ENCODE measurements at regions not wholly inside any gene's neighbourhood (a gene's known extent, or its start where the extent isn't known, plus 50 kb on each side); places are given as distances from the start of the nearest gene placed in this dataset.

GRCh38 chr3:102974333-102974732 is 539.5 kb downstream of the ZPLD1 start (continued):
- TF ChIP-seq SIX5 (IDR thresholded peaks at IDR 0.05; ENCODE audit: low read depth, low read length) = no peak
- no peak for TF ChIP-seq EGR1 (IDR thresholded peaks at IDR 0.05; ENCODE audit: borderline replicate concordance, low read depth, low read length)

GRCh38 chr3:102979191-102979590 is 544.4 kb downstream of the ZPLD1 start:
- no peak overlapping the region for H2BK15ac ChIP-seq (ENCODE audit: low read length)
- no peaks in the 10 kb centered on the region for H3K79me1 ChIP-seq (ENCODE audit: low read depth, low read length)
- no peak overlapping the region for H4K5ac ChIP-seq (ENCODE audit: insufficient read length, low read depth, low read length)
- H4K91ac ChIP-seq (replicated peaks; ENCODE audit: insufficient read length, low read length) = no peak overlapping the region
- no peak for DNase-seq (ENCODE audit: low read depth in 1 of 2, low spot score in 2 of 2)
- H4K20me1 ChIP-seq (replicated peaks in 1 of 2; ENCODE audit: control insufficient read depth in 1 of 2, insufficient read depth in 2 of 2, low read length in 2 of 2) = no peaks in the 10 kb centered on the region
- no peak overlapping the region for H3K4me2 ChIP-seq (ENCODE audit: insufficient read depth in 1 of 2, low read depth in 2 of 2, low read length in 2 of 2)
- FAIRE-seq = no peak
- H3K27me3 ChIP-seq (replicated peaks in 1 of 4; ENCODE audit: control insufficient read depth in 3 of 4, extremely low read depth in 1 of 4, insufficient read depth in 3 of 4, low read length in 3 of 4) = no peaks in the 10 kb centered on the region
- no peak overlapping the region for H2BK120ac ChIP-seq (replicated peaks; ENCODE audit: low read depth, low read length)
- H3K4ac ChIP-seq (replicated peaks; ENCODE audit: insufficient read length, low read depth, low read length) = no peak overlapping the region
- no peak overlapping the region for H2BK12ac ChIP-seq (ENCODE audit: low read depth, low read length)
- no peaks in the 10 kb centered on the region for H3K79me2 ChIP-seq (ENCODE audit: control insufficient read depth in 1 of 2, insufficient read depth in 2 of 2, low read length in 2 of 2)
- no peaks in the 10 kb centered on the region for H3K4me1 ChIP-seq (replicated peaks in 1 of 4; ENCODE audit: control insufficient read depth in 3 of 4, insufficient read depth in 4 of 4, low read length in 3 of 4)
- H2BK20ac ChIP-seq (ENCODE audit: low read length) = no peak overlapping the region
- H2AFZ ChIP-seq (ENCODE audit: low read length) = no peak overlapping the region
- no peak overlapping the region for H3K27ac ChIP-seq (ENCODE audit: low read depth, low read length)
- H3K23ac ChIP-seq (ENCODE audit: insufficient read length) = no peak overlapping the region
- H3K56ac ChIP-seq (replicated peaks; ENCODE audit: insufficient read length, low read depth, low read length) = no peak overlapping the region
- no peak overlapping the region for H3K9ac ChIP-seq (replicated peaks in 1 of 4; ENCODE audit: extremely low read depth in 1 of 4, low read depth in 3 of 4, low read length in 3 of 4)
- CTCF ChIA-PET (ENCODE audit: partially characterized antibody) = interaction anchor here (0.6 kb wide), 1 partner anchor 20 kb away, joined by 3 read pairs; no protein-coding TSS in a partner anchor
- no peaks in the 10 kb centered on the region for H3K36me3 ChIP-seq (ENCODE audit: control insufficient read depth in 2 of 4, insufficient read depth in 4 of 4, low read length in 3 of 4)
- H4K8ac ChIP-seq (ENCODE audit: extremely low read depth, insufficient read depth, low read length) = no peak overlapping the region
- H2AK5ac ChIP-seq (ENCODE audit: low read depth, low read length) = no peak overlapping the region
- POLR2A ChIA-PET (ENCODE audit: partially characterized antibody) = no interaction called here
- H2BK5ac ChIP-seq (ENCODE audit: low read depth, low read length) = no peak overlapping the region
- H3K14ac ChIP-seq (ENCODE audit: insufficient read length) = no peak overlapping the region
- no peak overlapping the region for H3K4me3 ChIP-seq (ENCODE audit: extremely low read depth in 1 of 4, insufficient read depth in 2 of 4, low read depth in 3 of 4, low read length in 4 of 4)
- H3K18ac ChIP-seq (ENCODE audit: extremely low read depth, low read length) = no peak overlapping the region
- H3K23me2 ChIP-seq (ENCODE audit: low read depth, low read length) = no peaks in the 10 kb centered on the region
- H3K9me3 ChIP-seq (ENCODE audit: insufficient read depth in 2 of 2, low read depth in 1 of 2, low read length in 1 of 2) = peaks cover 0 to 6% of the 10 kb centered on the region in 2 experiments; a peak in 1 of 4 replicates
- TF ChIP-seq RAD21 (IDR thresholded peaks at IDR 0.05 in 1 of 2, conservative IDR thresholded peaks at IDR 0.05 in 1 of 2; ENCODE audit: low read depth in 2 of 2, low read length in 2 of 2) (no peak), CHD1 (IDR thresholded peaks at IDR 0.05; ENCODE audit: low read depth, low read length) (no peak), KDM1A (IDR thresholded peaks at IDR 0.05; ENCODE audit: borderline replicate concordance, low read length) (no peak), EGR1 (IDR thresholded peaks at IDR 0.05; ENCODE audit: borderline replicate concordance, low read depth, low read length) (no peak), MAFK (IDR thresholded peaks at IDR 0.05; ENCODE audit: low read depth, low read length) (no peak), TBP (IDR thresholded peaks at IDR 0.05; ENCODE audit: low read depth, low read length) (no peak), RBBP5 (IDR thresholded peaks at IDR 0.05; ENCODE audit: borderline replicate concordance, low read depth, low read length) (no peak), TAF1 (IDR thresholded peaks at IDR 0.05; ENCODE audit: low read depth, low read length) (no peak), KDM5A (IDR thresholded peaks at IDR 0.05; ENCODE audit: low read length) (no peak)
- TF ChIP-seq, protein P1, sequence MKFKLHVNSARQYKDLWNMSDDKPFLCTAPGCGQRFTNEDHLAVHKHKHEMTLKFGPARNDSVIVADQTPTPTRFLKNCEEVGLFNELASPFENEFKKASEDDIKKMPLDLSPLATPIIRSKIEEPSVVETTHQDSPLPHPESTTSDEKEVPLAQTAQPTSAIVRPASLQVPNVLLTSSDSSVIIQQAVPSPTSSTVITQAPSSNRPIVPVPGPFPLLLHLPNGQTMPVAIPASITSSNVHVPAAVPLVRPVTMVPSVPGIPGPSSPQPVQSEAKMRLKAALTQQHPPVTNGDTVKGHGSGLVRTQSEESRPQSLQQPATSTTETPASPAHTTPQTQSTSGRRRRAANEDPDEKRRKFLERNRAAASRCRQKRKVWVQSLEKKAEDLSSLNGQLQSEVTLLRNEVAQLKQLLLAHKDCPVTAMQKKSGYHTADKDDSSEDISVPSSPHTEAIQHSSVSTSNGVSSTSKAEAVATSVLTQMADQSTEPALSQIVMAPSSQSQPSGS (IDR thresholded peaks at IDR 0.05; ENCODE audit: low read length) = no peak
